OCI-LY7 (cell line): ENCODE measurements at regions not wholly inside any gene's neighbourhood (a gene's known extent, or its start where the extent isn't known, plus 50 kb on each side); places are given as distances from the start of the nearest gene placed in this dataset.

Source experiments
- BruUV-seq: library from RNA; stranded (reverse); fragments of 400-500 nt; replicated peaks from 2 replicates; lab custom pipeline; 2021; lab: Mats Ljungman, UMichigan
- CTCF ChIA-PET: fragments of 300-600 bp; sonication (Branson Sonifier 250); formaldehyde crosslinking; loops from one replicate; lab custom pipeline; 2022; ENCODE audit warnings: antibody characterized with exemption; ENCODE audit not compliant: unreplicated experiment; lab: Charles Lee
- POLR2A ChIA-PET: fragments of 300-600 bp; sonication (Branson Sonifier 250); formaldehyde crosslinking; loops from one replicate; lab custom pipeline; 2022; ENCODE audit warnings: antibody characterized with exemption; lab: Charles Lee
- DNase-seq: peaks from one replicate; pipeline ENCODE4 v3.0.0-alpha.2; 2015; ENCODE audit warnings: low spot score
- H2AFZ ChIP-seq: fragments of 200-600 bp; sonication (generic), shearing (Covaris generic); 2 replicates; pipeline ENCODE4 v1.6.1; 2014; ENCODE audit warnings: mild to moderate bottlenecking, antibody characterized with exemption, low read length, moderate library complexity
- H3K27ac ChIP-seq: fragments of 200-600 bp; sonication (generic); 2 replicates; pipeline ENCODE4 v1.5.1; 2014; ENCODE audit warnings: mixed run types, low read depth, mild to moderate bottlenecking, moderate library complexity, low read length, inconsistent platforms; ENCODE audit not compliant: poor library complexity, severe bottlenecking
- H3K36me3 ChIP-seq: fragments of 200-600 bp; sonication (generic); 2 replicates; pipeline ENCODE4 v1.6.1; 2014; ENCODE audit warnings: mild to moderate bottlenecking, antibody characterized with exemption, low read length, moderate library complexity, mixed read lengths; ENCODE audit not compliant: insufficient read depth
- H3K4me1 ChIP-seq: fragments of 200-600 bp; sonication (generic); 2 replicates; pipeline ENCODE4 v1.5.1; 2014; ENCODE audit warnings: mild to moderate bottlenecking, low read length; ENCODE audit not compliant: insufficient read depth, poor library complexity, severe bottlenecking
- H3K4me2 ChIP-seq: fragments of 200-600 bp; sonication (generic); 2 replicates; pipeline ENCODE4 v1.6.1; 2014; ENCODE audit warnings: mild to moderate bottlenecking, low read length
- H3K4me3 ChIP-seq: fragments of 200-600 bp; sonication (generic); 2 replicates; pipeline ENCODE4 v1.5.1; 2014; ENCODE audit warnings: mild to moderate bottlenecking, low read depth, low read length; ENCODE audit not compliant: poor library complexity, severe bottlenecking
- H3K79me2 ChIP-seq: fragments of 200-600 bp; sonication (generic); 2 replicates; pipeline ENCODE4 v1.6.1; 2016; ENCODE audit warnings: low read depth, mild to moderate bottlenecking, low read length, moderate library complexity, mixed read lengths; ENCODE audit not compliant: insufficient read depth
- H3K9me2 ChIP-seq: fragments of 200-600 bp; sonication (generic); 2 replicates; pipeline ENCODE4 v1.6.1; 2016; ENCODE audit warnings: mild to moderate bottlenecking, low read length, mixed read lengths; ENCODE audit not compliant: insufficient read depth
- H3K9me3 ChIP-seq: fragments of 200-600 bp; sonication (generic); 2 replicates; pipeline ENCODE4 v1.6.1; 2014; ENCODE audit warnings: mild to moderate bottlenecking, mixed run types, low read length, mixed read lengths
- H4K20me1 ChIP-seq: fragments of 200-600 bp; sonication (generic); 2 replicates; pipeline ENCODE4 v1.6.1; 2014; ENCODE audit warnings: mild to moderate bottlenecking, antibody characterized with exemption, low read length, moderate library complexity, mixed read lengths; ENCODE audit not compliant: insufficient read depth
- EZH2phosphoT487 ChIP-seq: fragments of 200-600 bp; sonication (generic); IDR thresholded peaks from 2 replicates; pipeline ENCODE4 v1.6.1; 2018; ENCODE audit warnings: low read depth, borderline replicate concordance, mild to moderate bottlenecking, mixed run types, antibody characterized with exemption, low read length, moderate library complexity, mixed read lengths
- intact Hi-C: fragments of 100-400 bp; cut with micrococcal nuclease; formaldehyde crosslinking; loops from one replicate; pipeline ENCODE4 v1.10.0; 2022; ENCODE audit not compliant: unreplicated experiment
- TF ChIP-seq, protein P1 (sequence below): fragments of 200-600 bp; sonication (generic); conservative IDR thresholded peaks from 2 replicates; pipeline ENCODE4 v1.5.1; 2014; ENCODE audit warnings: mild to moderate bottlenecking, antibody characterized with exemption, low read length, moderate library complexity, mixed read lengths

DNA sequence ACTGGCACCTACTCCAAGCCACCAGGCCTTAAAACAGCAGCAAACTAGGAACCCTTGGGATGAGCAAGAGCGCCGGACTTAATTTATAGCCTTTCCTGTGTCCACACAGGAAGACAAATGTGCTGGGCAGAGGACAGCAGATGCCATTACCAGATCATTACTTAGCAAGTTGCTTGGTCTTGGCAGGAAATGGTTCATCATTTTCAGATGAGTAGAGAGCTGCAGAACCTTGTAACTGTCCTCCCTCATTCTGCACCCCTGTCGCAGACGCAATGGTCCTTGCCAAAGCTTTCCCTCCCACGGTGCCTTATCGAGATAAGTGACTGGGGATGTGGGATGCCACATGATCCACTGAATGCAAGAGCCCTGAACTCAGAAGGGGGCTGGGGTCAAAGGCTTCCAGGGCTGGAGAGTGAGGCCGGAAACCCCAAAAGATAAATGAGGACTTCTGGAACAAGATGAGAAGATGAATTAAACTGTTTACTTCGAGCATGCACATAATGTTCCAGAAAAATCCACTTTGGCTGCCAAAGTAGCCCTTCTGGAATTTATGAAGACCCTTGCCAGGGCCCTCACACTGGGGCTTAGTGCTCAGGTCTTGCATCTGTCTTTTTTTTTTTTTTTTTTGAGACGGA lies 145.6 kb upstream of the ZNF32 start:
- Histone ChIP-seq H3K4me2 (no peak overlapping the region), H3K9me3 (no peaks in the 10 kb centered on the region), H3K4me1 (no peaks in the 10 kb centered on the region), H3K9me2 (no peaks in the 10 kb centered on the region), H3K36me3 (no peaks in the 10 kb centered on the region), H3K79me2 (no peaks in the 10 kb centered on the region), H2AFZ (no peak overlapping the region), H3K4me3 (no peak overlapping the region), H4K20me1 (no peaks in the 10 kb centered on the region), H3K27ac (no peak overlapping the region)
- no peak for TF ChIP-seq EZH2phosphoT487
- TF ChIP-seq, protein P1, sequence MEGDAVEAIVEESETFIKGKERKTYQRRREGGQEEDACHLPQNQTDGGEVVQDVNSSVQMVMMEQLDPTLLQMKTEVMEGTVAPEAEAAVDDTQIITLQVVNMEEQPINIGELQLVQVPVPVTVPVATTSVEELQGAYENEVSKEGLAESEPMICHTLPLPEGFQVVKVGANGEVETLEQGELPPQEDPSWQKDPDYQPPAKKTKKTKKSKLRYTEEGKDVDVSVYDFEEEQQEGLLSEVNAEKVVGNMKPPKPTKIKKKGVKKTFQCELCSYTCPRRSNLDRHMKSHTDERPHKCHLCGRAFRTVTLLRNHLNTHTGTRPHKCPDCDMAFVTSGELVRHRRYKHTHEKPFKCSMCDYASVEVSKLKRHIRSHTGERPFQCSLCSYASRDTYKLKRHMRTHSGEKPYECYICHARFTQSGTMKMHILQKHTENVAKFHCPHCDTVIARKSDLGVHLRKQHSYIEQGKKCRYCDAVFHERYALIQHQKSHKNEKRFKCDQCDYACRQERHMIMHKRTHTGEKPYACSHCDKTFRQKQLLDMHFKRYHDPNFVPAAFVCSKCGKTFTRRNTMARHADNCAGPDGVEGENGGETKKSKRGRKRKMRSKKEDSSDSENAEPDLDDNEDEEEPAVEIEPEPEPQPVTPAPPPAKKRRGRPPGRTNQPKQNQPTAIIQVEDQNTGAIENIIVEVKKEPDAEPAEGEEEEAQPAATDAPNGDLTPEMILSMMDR = no peak
- ChIA-PET CTCF (no interaction called here), POLR2A (interaction anchor here (0.7 kb wide), 1 partner anchor 616 kb away, joined by 5 read pairs; no protein-coding TSS in a partner anchor)
- DNase-seq = no peak
- BruUV-seq = no TSS peak
- intact Hi-C loops = no loop called here

DNA sequence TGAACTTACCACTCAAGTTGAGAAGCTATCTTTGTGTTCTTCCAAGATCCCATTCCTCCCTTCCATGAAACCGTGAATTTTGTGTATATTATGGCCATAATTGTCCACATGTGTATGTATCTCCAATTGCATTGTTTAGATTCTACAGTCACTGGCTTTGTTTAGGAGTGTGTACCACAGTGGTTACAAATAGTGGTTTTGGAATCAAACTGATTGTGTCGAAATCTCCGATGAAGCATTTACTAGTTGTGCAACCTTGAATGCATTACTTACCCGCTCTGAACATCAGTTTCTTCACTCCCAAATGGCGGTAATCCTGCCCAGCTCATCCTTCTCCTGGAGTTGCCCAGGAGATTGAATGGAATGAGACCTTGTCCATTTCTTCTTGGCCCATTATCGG lies 145.0 kb upstream of the ZNF32 start:
- Histone ChIP-seq H3K9me3 (no peaks in the 10 kb centered on the region), H3K27ac (no peak overlapping the region), H4K20me1 (no peaks in the 10 kb centered on the region), H3K9me2 (no peaks in the 10 kb centered on the region), H3K36me3 (no peaks in the 10 kb centered on the region), H2AFZ (no peak overlapping the region), H3K4me2 (no peak overlapping the region), H3K79me2 (no peaks in the 10 kb centered on the region), H3K4me1 (no peaks in the 10 kb centered on the region), H3K4me3 (no peak overlapping the region)
- POLR2A ChIA-PET = no interaction called here
- CTCF ChIA-PET = no interaction called here
- TF ChIP-seq, protein P1 = no peak
- TF ChIP-seq EZH2phosphoT487 = no peak
- intact Hi-C loops = no loop called here
- DNase-seq = no peak
- no TSS peak for BruUV-seq

DNA sequence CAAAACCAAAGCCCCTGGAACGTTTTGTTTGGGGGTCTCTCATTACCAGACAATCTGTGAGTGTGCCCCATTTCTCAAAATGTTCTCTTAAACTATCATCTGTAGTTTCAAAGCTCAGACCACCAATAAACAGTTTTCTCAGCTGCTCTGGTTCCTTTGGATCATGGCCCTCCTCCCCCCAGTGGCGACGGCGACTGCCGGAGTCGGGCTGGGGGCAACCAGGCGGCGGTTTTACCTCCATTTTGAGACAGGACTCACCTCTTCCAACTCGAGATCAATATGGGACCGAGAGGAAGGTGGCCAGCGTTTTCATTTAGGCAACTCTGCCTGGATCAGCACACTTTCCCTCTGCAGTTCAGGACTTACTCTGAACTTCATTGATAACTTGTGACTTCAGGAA lies 141.5 kb upstream of the ZNF32 start:
- no peaks in the 10 kb centered on the region for H3K9me3 ChIP-seq
- ChIA-PET POLR2A (interaction anchor here (0.6 kb wide), 1 partner anchor 19 kb away, joined by 3 read pairs; no protein-coding TSS in a partner anchor), CTCF (no interaction called here)
- H2AFZ ChIP-seq = no peak overlapping the region
- no peaks in the 10 kb centered on the region for H3K36me3 ChIP-seq
- H3K27ac ChIP-seq = no peak overlapping the region
- TF ChIP-seq, protein P1 = no peak
- TF ChIP-seq EZH2phosphoT487 = no peak
- H3K79me2 ChIP-seq = no peaks in the 10 kb centered on the region
- H3K9me2 ChIP-seq = no peaks in the 10 kb centered on the region
- intact Hi-C loops = no loop called here
- no TSS peak for BruUV-seq
- no peaks in the 10 kb centered on the region for H3K4me1 ChIP-seq
- H4K20me1 ChIP-seq = no peaks in the 10 kb centered on the region
- DNase-seq = no peak
- no peak overlapping the region for H3K4me2 ChIP-seq
- H3K4me3 ChIP-seq = no peak overlapping the region
